ENCODE measurements at regions not wholly inside any gene's neighbourhood (a gene's known extent, or its start where the extent isn't known, plus 50 kb on each side); places are given as distances from the start of the nearest gene placed in this dataset.

DNA sequence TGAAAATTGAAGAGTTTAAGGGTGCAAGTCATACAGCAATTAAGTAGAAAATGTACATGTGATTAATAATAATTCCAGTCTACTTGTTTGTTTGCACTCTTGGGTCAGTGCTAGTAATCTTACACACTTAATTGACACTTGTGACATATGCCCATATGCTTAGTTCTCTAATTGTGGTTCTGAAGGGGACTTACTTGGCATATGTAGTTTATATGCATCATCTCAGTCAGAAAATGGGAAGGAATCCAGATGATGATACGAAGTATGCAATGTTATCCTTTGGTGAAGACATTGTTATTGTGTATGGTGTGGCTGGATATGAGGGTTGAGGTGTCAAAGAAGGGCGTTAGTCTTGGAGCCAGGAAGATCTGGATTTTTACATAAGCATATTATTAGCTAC lies 193.5 kb upstream of the HDAC9 start:
- Mint-ChIP-seq H3K36me3 (ENCODE audit: unreplicated experiment) (no peaks in the 10 kb centered on the region), H3K9me3 (ENCODE audit: unreplicated experiment) (no peaks in the 10 kb centered on the region), H3K27ac (ENCODE audit: unreplicated experiment) (no peak overlapping the region), H3K4me3 (ENCODE audit: unreplicated experiment) (no peak overlapping the region), H3K4me1 (ENCODE audit: low read depth, unreplicated experiment) (no peaks in the 10 kb centered on the region), H3K27me3 (ENCODE audit: unreplicated experiment) (no peaks in the 10 kb centered on the region)
- TF ChIP-seq, protein P1, sequence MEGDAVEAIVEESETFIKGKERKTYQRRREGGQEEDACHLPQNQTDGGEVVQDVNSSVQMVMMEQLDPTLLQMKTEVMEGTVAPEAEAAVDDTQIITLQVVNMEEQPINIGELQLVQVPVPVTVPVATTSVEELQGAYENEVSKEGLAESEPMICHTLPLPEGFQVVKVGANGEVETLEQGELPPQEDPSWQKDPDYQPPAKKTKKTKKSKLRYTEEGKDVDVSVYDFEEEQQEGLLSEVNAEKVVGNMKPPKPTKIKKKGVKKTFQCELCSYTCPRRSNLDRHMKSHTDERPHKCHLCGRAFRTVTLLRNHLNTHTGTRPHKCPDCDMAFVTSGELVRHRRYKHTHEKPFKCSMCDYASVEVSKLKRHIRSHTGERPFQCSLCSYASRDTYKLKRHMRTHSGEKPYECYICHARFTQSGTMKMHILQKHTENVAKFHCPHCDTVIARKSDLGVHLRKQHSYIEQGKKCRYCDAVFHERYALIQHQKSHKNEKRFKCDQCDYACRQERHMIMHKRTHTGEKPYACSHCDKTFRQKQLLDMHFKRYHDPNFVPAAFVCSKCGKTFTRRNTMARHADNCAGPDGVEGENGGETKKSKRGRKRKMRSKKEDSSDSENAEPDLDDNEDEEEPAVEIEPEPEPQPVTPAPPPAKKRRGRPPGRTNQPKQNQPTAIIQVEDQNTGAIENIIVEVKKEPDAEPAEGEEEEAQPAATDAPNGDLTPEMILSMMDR (IDR thresholded peaks at IDR 0.05; ENCODE audit: partially characterized antibody, unreplicated experiment): no peak
- no peak for DNase-seq

DNA sequence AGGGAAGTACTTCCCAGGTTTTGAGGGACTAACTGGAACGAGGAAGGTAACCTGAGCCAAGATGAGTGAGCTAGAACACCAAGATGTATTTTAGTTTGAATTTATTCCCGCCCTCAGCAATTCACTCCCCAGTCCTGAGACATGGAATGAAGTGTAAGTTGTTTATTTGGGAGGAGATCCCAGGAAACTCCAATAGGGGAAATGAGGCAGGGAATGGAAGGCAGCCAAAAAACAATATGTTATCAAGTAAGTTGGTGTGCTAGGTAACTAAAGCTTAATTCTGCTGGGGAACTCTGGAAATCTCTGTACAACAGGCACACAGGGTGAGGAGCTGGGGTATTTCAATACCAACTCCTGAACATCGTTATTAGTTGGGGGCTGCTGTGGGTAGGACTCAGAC lies 189.7 kb upstream of the HDAC9 start:
- Mint-ChIP-seq H3K27ac (ENCODE audit: unreplicated experiment) (no peak overlapping the region), H3K27me3 (ENCODE audit: unreplicated experiment) (no peaks in the 10 kb centered on the region), H3K4me1 (ENCODE audit: low read depth, unreplicated experiment) (no peaks in the 10 kb centered on the region), H3K36me3 (ENCODE audit: unreplicated experiment) (no peaks in the 10 kb centered on the region), H3K9me3 (ENCODE audit: unreplicated experiment) (no peaks in the 10 kb centered on the region), H3K4me3 (ENCODE audit: unreplicated experiment) (no peak overlapping the region)
- DNase-seq: no peak
- TF ChIP-seq, protein P1 (IDR thresholded peaks at IDR 0.05; ENCODE audit: partially characterized antibody, unreplicated experiment): no peak

DNA sequence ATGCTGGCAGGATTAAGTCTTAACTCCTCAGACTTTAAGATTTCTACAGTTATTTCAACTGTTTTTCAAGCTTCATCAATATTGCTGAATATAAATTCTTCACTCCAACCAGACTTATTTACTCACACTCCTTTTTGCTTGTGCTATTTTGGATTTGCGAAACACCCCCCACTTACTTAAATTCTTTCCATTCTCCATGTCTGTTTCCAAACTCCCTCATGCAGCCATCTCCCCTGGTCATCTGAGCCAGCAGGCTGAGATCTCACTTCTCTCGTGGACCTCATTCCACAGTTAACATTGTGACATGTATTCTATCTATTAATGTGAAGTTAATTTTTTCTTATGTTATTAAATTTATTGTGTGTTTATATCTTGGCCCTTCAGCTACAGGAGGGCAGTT lies 188.9 kb upstream of the HDAC9 start:
- TF ChIP-seq, protein P1 (IDR thresholded peaks at IDR 0.05; ENCODE audit: partially characterized antibody, unreplicated experiment): no peak
- Mint-ChIP-seq H3K27me3 (ENCODE audit: unreplicated experiment) (no peaks in the 10 kb centered on the region), H3K4me1 (ENCODE audit: low read depth, unreplicated experiment) (no peaks in the 10 kb centered on the region), H3K27ac (ENCODE audit: unreplicated experiment) (no peak overlapping the region), H3K36me3 (ENCODE audit: unreplicated experiment) (no peaks in the 10 kb centered on the region), H3K9me3 (ENCODE audit: unreplicated experiment) (no peaks in the 10 kb centered on the region), H3K4me3 (ENCODE audit: unreplicated experiment) (no peak overlapping the region)
- DNase-seq: no peak

DNA sequence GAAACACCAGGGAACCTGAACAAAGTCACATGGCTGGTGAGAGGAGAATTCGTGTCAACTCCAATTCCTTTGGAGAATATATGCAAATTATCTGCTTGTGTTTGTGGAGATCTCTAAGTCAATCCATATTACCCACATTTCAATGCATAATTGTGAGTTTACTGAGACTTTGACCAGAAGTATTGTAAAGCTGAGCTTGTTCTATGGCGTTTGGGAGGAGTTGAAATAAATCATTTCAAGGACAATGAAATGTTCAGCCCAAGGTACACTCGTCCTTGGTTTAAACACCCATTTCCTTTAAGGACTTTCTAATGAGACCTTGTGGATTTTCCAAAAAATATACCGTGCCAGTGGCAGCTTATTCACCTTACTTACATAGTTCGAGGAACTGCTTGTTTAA lies 186.6 kb upstream of the HDAC9 start:
- TF ChIP-seq, protein P1 (IDR thresholded peaks at IDR 0.05; ENCODE audit: partially characterized antibody, unreplicated experiment): no peak
- H3K27me3 Mint-ChIP-seq (ENCODE audit: unreplicated experiment): no peaks in the 10 kb centered on the region
- H3K27ac Mint-ChIP-seq (ENCODE audit: unreplicated experiment): no peak overlapping the region
- H3K36me3 Mint-ChIP-seq (ENCODE audit: unreplicated experiment): no peaks in the 10 kb centered on the region
- no peaks in the 10 kb centered on the region for H3K9me3 Mint-ChIP-seq (ENCODE audit: unreplicated experiment)
- H3K4me3 Mint-ChIP-seq (ENCODE audit: unreplicated experiment): no peak overlapping the region
- no peaks in the 10 kb centered on the region for H3K4me1 Mint-ChIP-seq (ENCODE audit: low read depth, unreplicated experiment)
- DNase-seq: no peak

DNA sequence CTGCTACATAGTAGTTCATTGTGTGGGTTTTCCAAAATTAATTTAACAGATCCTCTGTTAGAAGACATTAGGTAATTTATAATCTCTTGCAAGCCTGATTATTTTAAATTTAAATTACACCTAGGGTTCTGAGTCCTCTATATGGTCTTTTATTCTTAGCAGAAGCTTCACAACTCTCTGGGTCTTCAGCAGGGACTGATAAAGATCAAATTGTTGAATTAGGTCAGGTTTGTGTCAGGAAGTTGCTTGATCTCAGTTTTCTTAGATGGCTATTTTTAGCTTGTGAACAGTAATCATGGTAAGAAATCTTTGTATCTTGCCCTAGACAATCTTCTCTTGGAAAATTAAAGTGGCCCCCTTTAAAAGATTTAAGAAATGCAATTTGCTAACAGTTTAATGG lies 183.1 kb upstream of the HDAC9 start:
- TF ChIP-seq, protein P1 (IDR thresholded peaks at IDR 0.05; ENCODE audit: partially characterized antibody, unreplicated experiment): no peak

More for the DNA sequence above, 183.1 kb upstream of the HDAC9 start:
- Mint-ChIP-seq H3K4me1 (ENCODE audit: low read depth, unreplicated experiment) (no peaks in the 10 kb centered on the region), H3K27me3 (ENCODE audit: unreplicated experiment) (no peaks in the 10 kb centered on the region), H3K4me3 (ENCODE audit: unreplicated experiment) (no peak overlapping the region), H3K9me3 (ENCODE audit: unreplicated experiment) (no peaks in the 10 kb centered on the region), H3K36me3 (ENCODE audit: unreplicated experiment) (no peaks in the 10 kb centered on the region), H3K27ac (ENCODE audit: unreplicated experiment) (no peak overlapping the region)
- DNase-seq: no peak

Data from glutamatergic neuron (in vitro differentiated cells).